HCT116 (cell line): ENCODE measurements at regions not wholly inside any gene's neighbourhood (a gene's known extent, or its start where the extent isn't known, plus 50 kb on each side); places are given as distances from the start of the nearest gene placed in this dataset.

Experiments
- ATAC-seq: fragments of 200-7000 bp; cut with Tn5 transposase; 2 replicates; pipeline ENCODE4 v1.9.1; 2020; ENCODE audit warnings: mild to moderate bottlenecking, moderate library complexity
- BruUV-seq: library from RNA; stranded (reverse); fragments of 400-500 nt; replicated peaks from 2 replicates; lab custom pipeline; 2021; lab: Mats Ljungman, UMichigan
- CTCF ChIA-PET: fragments of 300-600 bp; sonication (Branson Sonifier 250); formaldehyde crosslinking; loops from one replicate; lab custom pipeline; 2021; ENCODE audit warnings: antibody characterized with exemption; lab: Charles Lee
- POLR2A ChIA-PET: fragments of 300-600, 350-600 bp; sonication (Branson Sonifier 250); formaldehyde crosslinking; loops from one replicate; lab custom pipeline; 2021; ENCODE audit warnings: antibody characterized with exemption; lab: Charles Lee
- RAD21 ChIA-PET, 2 experiments: fragments of 300-600 bp; sonication (Branson Sonifier 250); formaldehyde crosslinking; loops; one replicate each; lab custom pipeline; 2023; ENCODE audit warnings: low total read pairs in 2 of 2; ENCODE audit not compliant: uncharacterized antibody in 2 of 2, unreplicated experiment in 2 of 2, low non-redundant PET in 1 of 2; lab: Charles Lee
- DNase-seq: peaks from one replicate; pipeline ENCODE4 v3.0.0-alpha.2; 2010; ENCODE audit warnings: low read depth, low spot score
- H2AFZ ChIP-seq: fragments of 200-600 bp; shearing (Covaris generic), sonication (generic); 2 replicates; pipeline ENCODE4 v1.6.1; 2017; ENCODE audit warnings: low read depth, mixed run types, mixed read lengths, antibody characterized with exemption, low read length; ENCODE audit not compliant: poor library complexity, severe bottlenecking
- H3K27ac ChIP-seq: 2 replicates; pipeline ENCODE4 v1.5.1; 2012; ENCODE audit warnings: low read depth, low read length
- H3K27me3 ChIP-seq: fragments of 200-600 bp; sonication (generic); 2 replicates; pipeline ENCODE4 v1.6.1; 2016; ENCODE audit warnings: mixed run types, low read length, mixed read lengths; ENCODE audit not compliant: insufficient read depth
- H3K36me3 ChIP-seq, 2 experiments: fragments of 200-500 bp in 1 of 2; fragments of 200-600 bp in 1 of 2; sonication (Bioruptor generic) in 1 of 2; sonication (generic) in 1 of 2; 2 replicates each; pipeline versions ENCODE4 v1.5.1 to v1.6.1; 2014 to 2016; ENCODE audit warnings: low read length in 2 of 2, inconsistent platforms in 1 of 2, mixed read lengths in 1 of 2, mixed run types in 1 of 2; ENCODE audit not compliant: insufficient read depth in 2 of 2, control insufficient read depth in 1 of 2
- H3K4me1 ChIP-seq, 2 experiments: fragments of 200-600 bp in 1 of 2; sonication (generic) in 1 of 2; 2 replicates each; pipeline versions ENCODE4 v1.5.1 to v1.6.1; 2012 to 2017; ENCODE audit warnings: low read length in 2 of 2, inconsistent platforms in 1 of 2, mild to moderate bottlenecking in 1 of 2, mixed read lengths in 1 of 2, mixed run types in 1 of 2, moderate library complexity in 1 of 2; ENCODE audit not compliant: insufficient read depth in 2 of 2, control insufficient read depth in 1 of 2
- H3K4me2 ChIP-seq: fragments of 200-600 bp; sonication (generic); 2 replicates; pipeline ENCODE4 v1.6.1; 2017; ENCODE audit warnings: mixed run types, low read length, mixed read lengths
- H3K4me3 ChIP-seq, 2 experiments: fragments of 200-600 bp in 1 of 2; sonication (generic) in 1 of 2; replicated peaks in 1 of 2; 2 replicates each; pipeline ENCODE4 v1.5.1; 2011 to 2016; ENCODE audit warnings: low read length in 2 of 2, control low read depth in 1 of 2, low read depth in 1 of 2, mild to moderate bottlenecking in 1 of 2, mixed read lengths in 1 of 2, mixed run types in 1 of 2
- H3K79me2 ChIP-seq: fragments of 200-600 bp; sonication (generic); 2 replicates; pipeline ENCODE4 v1.6.1; 2017; ENCODE audit warnings: mild to moderate bottlenecking, mixed run types, low read length, moderate library complexity, mixed read lengths; ENCODE audit not compliant: insufficient read depth
- H3K9ac ChIP-seq: fragments of 200-600 bp; sonication (generic); 2 replicates; pipeline ENCODE4 v1.6.1; 2016; ENCODE audit warnings: low read length, mixed read lengths
- H3K9me2 ChIP-seq: fragments of 200-600 bp; sonication (generic), shearing (Covaris generic); 2 replicates; pipeline ENCODE4 v1.6.1; 2017; ENCODE audit warnings: mixed run types, mild to moderate bottlenecking, moderate library complexity; ENCODE audit not compliant: insufficient read depth
- H3K9me3 ChIP-seq, 2 experiments: fragments of 200-500 bp in 1 of 2; fragments of 200-600 bp in 1 of 2; sonication (Bioruptor generic) in 1 of 2; sonication (generic) in 1 of 2; 2 replicates each; pipeline ENCODE4 v1.6.1; 2014 to 2017; ENCODE audit warnings: low read length in 2 of 2, mixed read lengths in 2 of 2, inconsistent platforms in 1 of 2, low read depth in 1 of 2, mild to moderate bottlenecking in 1 of 2, mixed run types in 1 of 2, moderate library complexity in 1 of 2; ENCODE audit not compliant: control insufficient read depth in 1 of 2, insufficient read depth in 1 of 2
- H4K20me1 ChIP-seq: fragments of 200-600 bp; sonication (generic), shearing (Covaris generic); 2 replicates; pipeline ENCODE4 v1.6.1; 2017; ENCODE audit warnings: mixed run types, mild to moderate bottlenecking, moderate library complexity; ENCODE audit not compliant: insufficient read depth
- ATF3 ChIP-seq: IDR thresholded peaks from 2 replicates; pipeline ENCODE4 v1.6.1; 2012
- CEBPB ChIP-seq: IDR thresholded peaks from 2 replicates; pipeline ENCODE4 v1.6.1; 2012; ENCODE audit warnings: low read depth
- CTCF ChIP-seq, 3 experiments: fragments of 200-600 bp in 1 of 3; sonication (generic) in 1 of 3; IDR thresholded peaks in 2 of 3; conservative IDR thresholded peaks in 1 of 3; 2 replicates each; pipeline ENCODE4 v1.5.1; 2012 to 2017; ENCODE audit warnings: low read depth in 2 of 3, low read length in 2 of 3, antibody characterized with exemption in 1 of 3, borderline replicate concordance in 1 of 3, control low read depth in 1 of 3, mild to moderate bottlenecking in 1 of 3, mixed read lengths in 1 of 3, mixed run types in 1 of 3, moderate library complexity in 1 of 3; ENCODE audit not compliant: insufficient read depth in 1 of 3
- EGR1 ChIP-seq: IDR thresholded peaks from 2 replicates; pipeline ENCODE4 v1.6.1; 2012; ENCODE audit warnings: low read depth
- EZH2 ChIP-seq: fragments of 200-600 bp; sonication (generic); IDR thresholded peaks from 2 replicates; pipeline ENCODE4 v1.6.1; 2017; ENCODE audit warnings: antibody characterized with exemption, mixed run types
- FOSL1 ChIP-seq: IDR thresholded peaks from 2 replicates; pipeline ENCODE4 v1.6.1; 2012; ENCODE audit warnings: low read depth
- JUND ChIP-seq: IDR thresholded peaks from 2 replicates; pipeline ENCODE4 v1.6.1; 2012
- POLR2AphosphoS5 ChIP-seq: IDR thresholded peaks from 2 replicates; pipeline ENCODE4 v1.6.1; 2011; ENCODE audit warnings: mild to moderate bottlenecking, low read depth, low read length, moderate library complexity
- RAD21 ChIP-seq: IDR thresholded peaks from 2 replicates; pipeline ENCODE4 v1.6.1; 2012; ENCODE audit warnings: low read depth, mild to moderate bottlenecking
- SRF ChIP-seq: IDR thresholded peaks from 2 replicates; pipeline ENCODE4 v1.6.1; 2012; ENCODE audit warnings: low read depth
- TCF7L2 ChIP-seq: IDR thresholded peaks from 2 replicates; pipeline ENCODE4 v1.7.0; 2011; ENCODE audit warnings: borderline replicate concordance, inconsistent platforms; ENCODE audit not compliant: insufficient read depth, insufficient read length; ENCODE audit errors: extremely low read depth
- YY1 ChIP-seq: IDR thresholded peaks from 2 replicates; pipeline ENCODE4 v1.6.1; 2011; ENCODE audit warnings: low read length, low read depth, moderate library complexity, mild to moderate bottlenecking; ENCODE audit not compliant: insufficient replicate concordance; ENCODE audit errors: extremely low read depth
- ZFX ChIP-seq: fragments of 450-650 bp; IDR thresholded peaks from 2 replicates; pipeline ENCODE4 v1.6.1; 2017
- intact Hi-C: fragments of 100-400 bp; cut with micrococcal nuclease; formaldehyde crosslinking; loops from 2 replicates; pipeline ENCODE4 v1.10.0; 2022

- intact Hi-C loops: no loop called here
Observed at GRCh38 chr17:70375813-70376770, 206.8 kb downstream of the KCNJ2 start.

GRCh38 chr17:70377654-70378053 lies 208.3 kb downstream of the KCNJ2 start:
- no peaks in the 10 kb centered on the region for H4K20me1 ChIP-seq
- no peak overlapping the region for H3K4me3 ChIP-seq
- RAD21 ChIA-PET: no interaction called here
- no TSS peak for BruUV-seq
- no peak for ATAC-seq
- POLR2A ChIA-PET: interaction anchor here (0.5 kb wide), 1 partner anchor 9 kb away, joined by 5 read pairs; no protein-coding TSS in a partner anchor
- no peak overlapping the region for H2AFZ ChIP-seq
- peaks cover 4 to 8% of the 10 kb centered on the region in 2 experiments; a peak in 2 of 4 replicates for H3K9me3 ChIP-seq
- no peaks in the 10 kb centered on the region for H3K9me2 ChIP-seq
- H3K36me3 ChIP-seq: no peaks in the 10 kb centered on the region
- no peak for DNase-seq
- no peak overlapping the region for H3K27ac ChIP-seq
- TF ChIP-seq TCF7L2: no peak
- no peak for TF ChIP-seq CTCF (IDR thresholded peaks at IDR 0.05 in 2 of 3, conservative IDR thresholded peaks at IDR 0.05 in 1 of 3; ENCODE audit: borderline replicate concordance in 1 of 3, insufficient read depth in 1 of 3, low read depth in 2 of 3, low read length in 2 of 3)
- TF ChIP-seq YY1: no peak
- TF ChIP-seq POLR2AphosphoS5: no peak
- TF ChIP-seq ZFX: no peak
- no peak for TF ChIP-seq SRF
- TF ChIP-seq ATF3: no peak
- TF ChIP-seq JUND: no peak
- TF ChIP-seq CEBPB: no peak
- H3K79me2 ChIP-seq: no peaks in the 10 kb centered on the region
- H3K27me3 ChIP-seq: no peaks in the 10 kb centered on the region
- CTCF ChIA-PET: no interaction called here
- intact Hi-C loops: no loop called here
- no peak overlapping the region for H3K4me2 ChIP-seq
- no peaks in the 10 kb centered on the region for H3K4me1 ChIP-seq
- no peak overlapping the region for H3K9ac ChIP-seq

More at GRCh38 chr17:70375813-70376770, 206.8 kb downstream of the KCNJ2 start:
- ChIA-PET RAD21 (no interaction called here), CTCF (no interaction called here), POLR2A (no interaction called here)
- Histone ChIP-seq H3K9ac (no peak overlapping the region), H3K4me3 (no peak overlapping the region), H3K27ac (no peak overlapping the region), H3K4me1 (no peaks in the 10 kb centered on the region), H3K4me2 (no peak overlapping the region), H3K9me2 (no peaks in the 10 kb centered on the region), H3K9me3 (peaks cover 4 to 6% of the 10 kb centered on the region in 2 experiments; a peak in 2 of 4 replicates), H4K20me1 (no peaks in the 10 kb centered on the region), H3K36me3 (no peaks in the 10 kb centered on the region), H2AFZ (no peak overlapping the region), H3K79me2 (no peaks in the 10 kb centered on the region), H3K27me3 (no peaks in the 10 kb centered on the region)
- no peak for ATAC-seq
- TF ChIP-seq EZH2: no peak
- TF ChIP-seq FOSL1: no peak
- no peak for TF ChIP-seq EGR1
- TF ChIP-seq RAD21: no peak
- TF ChIP-seq ATF3: no peak
- no peak for TF ChIP-seq TCF7L2
- no peak for TF ChIP-seq SRF
- no peak for TF ChIP-seq YY1
- TF ChIP-seq CEBPB: no peak
- DNase-seq: no peak
- no TSS peak for BruUV-seq
